ENCODE measurements at regions not wholly inside any gene's neighbourhood (a gene's known extent, or its start where the extent isn't known, plus 50 kb on each side); places are given as distances from the start of the nearest gene placed in this dataset.

DNA sequence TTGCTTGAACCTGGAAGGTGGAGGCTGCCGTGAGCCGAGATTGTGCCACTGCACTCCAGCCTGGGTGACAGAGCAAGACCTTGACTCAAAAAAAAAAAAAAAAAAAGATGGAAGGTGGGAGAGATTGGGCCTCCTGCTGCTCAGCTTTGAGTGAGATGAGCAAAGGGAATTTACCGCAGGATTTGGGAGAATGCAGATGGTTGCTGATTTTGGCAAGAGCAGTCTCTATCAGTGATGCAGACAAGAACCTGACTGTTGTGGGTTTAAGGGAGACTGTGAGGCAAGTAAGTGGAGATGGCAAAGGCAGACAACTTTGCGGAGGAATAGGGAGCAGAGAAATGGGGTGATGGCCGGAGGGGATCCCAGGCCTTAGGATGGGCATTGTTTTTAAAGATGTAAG is 1140.8 kb upstream of the AUTS2 start:
- H3K36me3 ChIP-seq (replicated peaks; ENCODE audit: control insufficient read depth, insufficient read depth, low read length), result no peaks in the 10 kb centered on the region
- no peak overlapping the region for H3K4me3 ChIP-seq (ENCODE audit: insufficient read depth, low read depth, low read length)
- no peaks in the 10 kb centered on the region for H3K27me3 ChIP-seq (ENCODE audit: control insufficient read depth, insufficient read depth, low read length)
- DNase-seq, result no peak

GRCh38 chr7:68458010-68458908 is 1140.0 kb upstream of the AUTS2 start:
- no peak for DNase-seq

DNA sequence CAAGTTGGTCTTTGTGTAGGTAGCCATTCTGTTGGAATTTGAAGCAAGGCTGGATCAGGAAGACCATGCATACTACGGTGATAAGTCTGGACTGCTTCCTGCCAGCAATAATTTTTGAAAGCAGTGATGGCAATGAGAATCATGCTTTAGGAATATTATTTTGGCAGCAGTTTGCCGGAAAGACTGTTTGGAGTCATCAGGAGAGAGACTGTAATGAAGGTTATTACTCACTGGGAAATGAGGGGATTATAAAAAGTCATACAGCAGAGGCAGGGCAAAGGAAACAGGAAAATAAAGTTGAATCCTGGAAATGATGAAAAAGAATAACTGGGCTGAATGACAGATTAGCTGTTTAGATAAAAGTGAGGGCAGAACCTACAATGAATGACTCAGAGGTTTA is 1136.8 kb upstream of the AUTS2 start:
- Histone ChIP-seq H3K27me3 (ENCODE audit: control insufficient read depth, insufficient read depth, low read length) (no peaks in the 10 kb centered on the region), H3K36me3 (replicated peaks; ENCODE audit: control insufficient read depth, insufficient read depth, low read length) (no peaks in the 10 kb centered on the region), H3K4me3 (ENCODE audit: insufficient read depth, low read depth, low read length) (no peak overlapping the region)
- no peak for DNase-seq

More at GRCh38 chr7:68458010-68458908, 1140.0 kb upstream of the AUTS2 start:
- H3K36me3 ChIP-seq (replicated peaks; ENCODE audit: control insufficient read depth, insufficient read depth, low read length), result no peaks in the 10 kb centered on the region
- H3K27me3 ChIP-seq (ENCODE audit: control insufficient read depth, insufficient read depth, low read length), result no peaks in the 10 kb centered on the region
- no peak overlapping the region for H3K4me3 ChIP-seq (ENCODE audit: insufficient read depth, low read depth, low read length)

- H3K36me3 ChIP-seq (replicated peaks; ENCODE audit: control insufficient read depth, insufficient read depth, low read length), result no peaks in the 10 kb centered on the region
- no peak for DNase-seq
- H3K27me3 ChIP-seq (ENCODE audit: control insufficient read depth, insufficient read depth, low read length), result no peaks in the 10 kb centered on the region
- no peak overlapping the region for H3K4me3 ChIP-seq (ENCODE audit: insufficient read depth, low read depth, low read length)
These were observed 1127.3 kb upstream of the AUTS2 start for GRCh38 chr7:68470836-68471435.

GRCh38 chr7:68472688-68473087 is 1125.6 kb upstream of the AUTS2 start:
- no peak overlapping the region for H3K4me3 ChIP-seq (ENCODE audit: insufficient read depth, low read depth, low read length)
- no peak for DNase-seq
- H3K27me3 ChIP-seq (ENCODE audit: control insufficient read depth, insufficient read depth, low read length), result no peaks in the 10 kb centered on the region
- no peaks in the 10 kb centered on the region for H3K36me3 ChIP-seq (replicated peaks; ENCODE audit: control insufficient read depth, insufficient read depth, low read length)

GRCh38 chr7:68474661-68475216 is 1123.5 kb upstream of the AUTS2 start:
- Histone ChIP-seq H3K4me3 (ENCODE audit: insufficient read depth, low read depth, low read length) (no peak overlapping the region), H3K36me3 (replicated peaks; ENCODE audit: control insufficient read depth, insufficient read depth, low read length) (no peaks in the 10 kb centered on the region)
- no peak for DNase-seq

GRCh38 chr7:68476966-68477365 is 1121.3 kb upstream of the AUTS2 start:
- Histone ChIP-seq H3K4me3 (ENCODE audit: insufficient read depth, low read depth, low read length) (no peak overlapping the region), H3K36me3 (replicated peaks; ENCODE audit: control insufficient read depth, insufficient read depth, low read length) (no peaks in the 10 kb centered on the region), H3K27me3 (ENCODE audit: control insufficient read depth, insufficient read depth, low read length) (no peaks in the 10 kb centered on the region)
- DNase-seq, result no peak

More at GRCh38 chr7:68474661-68475216, 1123.5 kb upstream of the AUTS2 start:
- H3K27me3 ChIP-seq (ENCODE audit: control insufficient read depth, insufficient read depth, low read length), result no peaks in the 10 kb centered on the region

DNA sequence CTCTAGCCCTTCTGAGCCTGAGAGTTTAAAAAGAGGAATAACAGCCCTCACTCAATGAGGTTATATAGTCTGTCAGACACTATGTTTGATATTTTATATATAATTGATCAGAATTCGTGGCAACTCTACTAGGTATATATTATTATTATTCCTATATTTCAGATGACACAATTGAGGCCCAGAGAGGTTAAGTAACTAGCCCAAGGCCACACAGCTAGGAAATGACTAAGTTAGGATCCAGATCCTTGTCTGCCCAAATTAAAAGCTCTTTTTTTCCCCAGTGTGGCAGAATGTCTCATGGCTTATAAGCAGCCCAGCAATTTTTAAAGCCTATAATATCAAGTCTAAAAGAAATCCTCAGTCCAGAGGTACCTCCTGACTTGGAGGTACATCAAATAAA is 1119.9 kb upstream of the AUTS2 start:
- no peaks in the 10 kb centered on the region for H3K27me3 ChIP-seq (ENCODE audit: control insufficient read depth, insufficient read depth, low read length)
- no peaks in the 10 kb centered on the region for H3K36me3 ChIP-seq (replicated peaks; ENCODE audit: control insufficient read depth, insufficient read depth, low read length)
- DNase-seq, result no peak
- H3K4me3 ChIP-seq (ENCODE audit: insufficient read depth, low read depth, low read length), result no peak overlapping the region

- H3K36me3 ChIP-seq (replicated peaks; ENCODE audit: control insufficient read depth, insufficient read depth, low read length), result no peaks in the 10 kb centered on the region
- no peak overlapping the region for H3K4me3 ChIP-seq (ENCODE audit: insufficient read depth, low read depth, low read length)
- H3K27me3 ChIP-seq (ENCODE audit: control insufficient read depth, insufficient read depth, low read length), result no peaks in the 10 kb centered on the region
- no peak for DNase-seq
These were observed 1115.5 kb upstream of the AUTS2 start for GRCh38 chr7:68482800-68483199.

DNA sequence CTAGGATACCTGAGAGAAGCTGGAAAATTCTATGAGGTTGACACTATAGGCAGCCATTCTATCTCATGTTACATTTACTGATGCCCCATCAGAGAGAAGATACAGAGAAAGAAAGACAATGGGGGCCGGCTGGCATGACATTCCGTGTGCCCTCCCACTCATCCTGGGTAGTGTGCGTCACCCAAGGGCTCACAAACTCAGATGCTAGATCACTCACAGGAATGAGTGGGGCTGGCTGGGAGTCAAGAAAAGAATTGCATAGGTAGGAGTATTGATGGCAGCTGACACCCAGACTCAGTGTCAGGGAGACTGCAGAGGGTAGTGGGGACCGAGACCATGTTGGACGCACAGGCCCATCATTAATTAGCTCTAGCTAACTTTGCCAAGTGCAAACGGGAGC is 1113.5 kb upstream of the AUTS2 start:
- Histone ChIP-seq H3K4me3 (ENCODE audit: insufficient read depth, low read depth, low read length) (no peak overlapping the region), H3K36me3 (replicated peaks; ENCODE audit: control insufficient read depth, insufficient read depth, low read length) (no peaks in the 10 kb centered on the region), H3K27me3 (ENCODE audit: control insufficient read depth, insufficient read depth, low read length) (no peaks in the 10 kb centered on the region)
- no peak for DNase-seq

GRCh38 chr7:68485253-68485917 is 1112.9 kb upstream of the AUTS2 start:
- Histone ChIP-seq H3K4me3 (ENCODE audit: insufficient read depth, low read depth, low read length) (no peak overlapping the region), H3K27me3 (ENCODE audit: control insufficient read depth, insufficient read depth, low read length) (no peaks in the 10 kb centered on the region), H3K36me3 (replicated peaks; ENCODE audit: control insufficient read depth, insufficient read depth, low read length) (no peaks in the 10 kb centered on the region)
- DNase-seq, result no peak

- H3K27me3 ChIP-seq (ENCODE audit: control insufficient read depth, insufficient read depth, low read length), result no peaks in the 10 kb centered on the region
- no peak overlapping the region for H3K4me3 ChIP-seq (ENCODE audit: insufficient read depth, low read depth, low read length)
- H3K36me3 ChIP-seq (replicated peaks; ENCODE audit: control insufficient read depth, insufficient read depth, low read length), result no peaks in the 10 kb centered on the region
- no peak for DNase-seq
These were observed 1109.8 kb upstream of the AUTS2 start for GRCh38 chr7:68488341-68489060.

GRCh38 chr7:68491523-68492358 is 1106.5 kb upstream of the AUTS2 start:
- DNase-seq, result no peak

GRCh38 chr7:68492359-68492690 is 1106.0 kb upstream of the AUTS2 start:
- H3K36me3 ChIP-seq (replicated peaks; ENCODE audit: control insufficient read depth, insufficient read depth, low read length), result no peaks in the 10 kb centered on the region
- H3K27me3 ChIP-seq (ENCODE audit: control insufficient read depth, insufficient read depth, low read length), result no peaks in the 10 kb centered on the region
- no peak overlapping the region for H3K4me3 ChIP-seq (ENCODE audit: insufficient read depth, low read depth, low read length)
- no peak for DNase-seq

More at GRCh38 chr7:68491523-68492358, 1106.5 kb upstream of the AUTS2 start:
- Histone ChIP-seq H3K4me3 (ENCODE audit: insufficient read depth, low read depth, low read length) (no peak overlapping the region), H3K27me3 (ENCODE audit: control insufficient read depth, insufficient read depth, low read length) (no peaks in the 10 kb centered on the region), H3K36me3 (replicated peaks; ENCODE audit: control insufficient read depth, insufficient read depth, low read length) (no peaks in the 10 kb centered on the region)
